Left ventricle myocardium inferior (tissue), 1 donor: ENCODE measurements at regions not wholly inside any gene's neighbourhood (a gene's known extent, or its start where the extent isn't known, plus 50 kb on each side); places are given as distances from the start of the nearest gene placed in this dataset.

ENCODE experiments used
- DNase-seq: peaks from one replicate; pipeline ENCODE4 v3.0.0-alpha.2; 2020
- H3K27ac ChIP-seq: fragments of 200-600 bp; replicated peaks from 2 replicates; pipeline ENCODE4 v1.8.0; 2021
- H3K27me3 ChIP-seq: fragments of 200-600 bp; 2 replicates; pipeline ENCODE4 v1.8.0; 2021; ENCODE audit warnings: low read depth
- H3K36me3 ChIP-seq: fragments of 200-600 bp; 2 replicates; pipeline ENCODE4 v1.8.0; 2021
- H3K4me1 ChIP-seq: fragments of 200-600 bp; 2 replicates; pipeline ENCODE4 v1.8.0; 2021
- H3K4me3 ChIP-seq: fragments of 200-600 bp; 2 replicates; pipeline ENCODE4 v1.8.0; 2021; ENCODE audit warnings: mild to moderate bottlenecking, moderate library complexity
- H3K9me3 ChIP-seq: fragments of 200-600 bp; replicated peaks from 2 replicates; pipeline ENCODE4 v1.8.0; 2021
- intact Hi-C: fragments of 100-400 bp; cut with micrococcal nuclease; formaldehyde crosslinking; loops from one replicate; pipeline ENCODE4 v1.11.0; 2022
- TF ChIP-seq, protein P1 (sequence below): fragments of 200-600 bp; IDR thresholded peaks from 2 replicates; pipeline ENCODE4 v1.8.0; 2021; ENCODE audit warnings: antibody characterized with exemption, mild to moderate bottlenecking, borderline replicate concordance
- donor health status: DM: no; HTN: yes; CAD: no; lungs with severe emphysema.

- H3K4me1 ChIP-seq: peaks cover 7% of the 10 kb centered on the region
- intact Hi-C loops: no loop called here
- H3K4me3 ChIP-seq: no peak overlapping the region
- no peak for DNase-seq
- TF ChIP-seq, protein P1, sequence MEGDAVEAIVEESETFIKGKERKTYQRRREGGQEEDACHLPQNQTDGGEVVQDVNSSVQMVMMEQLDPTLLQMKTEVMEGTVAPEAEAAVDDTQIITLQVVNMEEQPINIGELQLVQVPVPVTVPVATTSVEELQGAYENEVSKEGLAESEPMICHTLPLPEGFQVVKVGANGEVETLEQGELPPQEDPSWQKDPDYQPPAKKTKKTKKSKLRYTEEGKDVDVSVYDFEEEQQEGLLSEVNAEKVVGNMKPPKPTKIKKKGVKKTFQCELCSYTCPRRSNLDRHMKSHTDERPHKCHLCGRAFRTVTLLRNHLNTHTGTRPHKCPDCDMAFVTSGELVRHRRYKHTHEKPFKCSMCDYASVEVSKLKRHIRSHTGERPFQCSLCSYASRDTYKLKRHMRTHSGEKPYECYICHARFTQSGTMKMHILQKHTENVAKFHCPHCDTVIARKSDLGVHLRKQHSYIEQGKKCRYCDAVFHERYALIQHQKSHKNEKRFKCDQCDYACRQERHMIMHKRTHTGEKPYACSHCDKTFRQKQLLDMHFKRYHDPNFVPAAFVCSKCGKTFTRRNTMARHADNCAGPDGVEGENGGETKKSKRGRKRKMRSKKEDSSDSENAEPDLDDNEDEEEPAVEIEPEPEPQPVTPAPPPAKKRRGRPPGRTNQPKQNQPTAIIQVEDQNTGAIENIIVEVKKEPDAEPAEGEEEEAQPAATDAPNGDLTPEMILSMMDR: no peak
- H3K9me3 ChIP-seq: no peaks in the 10 kb centered on the region
- H3K27ac ChIP-seq: no peak overlapping the region
- H3K27me3 ChIP-seq: no peaks in the 10 kb centered on the region
- H3K36me3 ChIP-seq: no peaks in the 10 kb centered on the region
Observed at GRCh38 chr6:167049275-167049674, 50.1 kb downstream of the CEP43 start.

DNA sequence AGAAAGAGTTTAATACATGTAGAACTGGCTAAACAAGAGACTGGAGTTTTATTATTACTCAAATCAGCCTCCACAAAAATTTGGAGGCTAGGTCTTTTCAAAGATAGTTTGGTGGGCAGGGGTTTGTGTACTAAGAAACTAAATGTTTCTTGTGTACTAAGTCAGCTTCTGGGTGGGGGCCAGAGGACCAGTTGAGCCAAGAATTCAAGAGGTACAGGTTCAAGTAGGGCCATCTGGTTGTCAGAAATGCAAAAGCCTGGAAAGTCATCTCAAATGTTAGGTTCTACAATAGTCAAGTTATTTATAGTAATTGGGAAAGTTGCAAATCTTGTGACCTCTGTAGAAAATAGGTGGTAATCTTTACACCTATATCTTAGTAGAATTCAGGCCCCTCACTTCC lies 51.7 kb downstream of the CEP43 start:
- Histone ChIP-seq H3K4me1 (peaks cover 7% of the 10 kb centered on the region), H3K36me3 (no peaks in the 10 kb centered on the region), H3K9me3 (no peaks in the 10 kb centered on the region), H3K27me3 (no peaks in the 10 kb centered on the region), H3K4me3 (no peak overlapping the region), H3K27ac (no peak overlapping the region)
- intact Hi-C loops: no loop called here
- DNase-seq: peak; percentile 26
- TF ChIP-seq, protein P1: no peak

DNA sequence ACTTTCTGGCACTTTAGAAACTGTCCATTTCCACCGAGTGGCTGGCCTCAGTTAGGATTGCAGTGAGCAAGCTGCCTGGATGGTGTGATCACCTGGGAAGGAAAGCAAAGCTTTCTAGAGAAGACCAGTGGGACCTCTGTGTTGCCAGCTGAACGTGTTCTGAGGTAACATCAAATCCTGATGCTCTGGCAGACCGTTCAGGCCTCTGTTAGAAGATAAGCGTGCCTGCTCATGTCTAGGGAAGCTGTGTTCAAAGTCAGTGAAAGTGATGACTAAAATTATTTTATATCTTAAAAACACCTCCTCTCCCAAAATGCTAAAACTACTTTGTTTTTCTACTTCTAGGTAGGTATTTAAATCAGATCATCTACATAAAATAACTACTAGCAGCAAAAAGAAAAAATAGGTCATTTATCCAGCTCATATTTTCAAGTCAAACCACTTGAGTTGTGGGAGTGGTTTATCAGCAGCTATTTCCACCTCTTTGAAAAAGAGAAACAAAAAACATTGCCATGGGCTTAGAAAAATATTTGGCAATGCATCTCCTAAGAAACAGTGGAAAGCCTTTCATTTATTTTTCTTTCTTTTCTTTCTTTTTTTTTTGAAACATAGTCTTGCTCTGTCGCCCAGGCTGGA lies 54.8 kb downstream of the CEP43 start:
- no peaks in the 10 kb centered on the region for H3K27me3 ChIP-seq
- intact Hi-C loops: no loop called here
- no peak overlapping the region for H3K27ac ChIP-seq
- H3K4me3 ChIP-seq: no peak overlapping the region
- no peak for DNase-seq
- TF ChIP-seq, protein P1: no peak
- no peaks in the 10 kb centered on the region for H3K9me3 ChIP-seq
- peaks cover 7% of the 10 kb centered on the region for H3K4me1 ChIP-seq
- H3K36me3 ChIP-seq: no peaks in the 10 kb centered on the region

DNA sequence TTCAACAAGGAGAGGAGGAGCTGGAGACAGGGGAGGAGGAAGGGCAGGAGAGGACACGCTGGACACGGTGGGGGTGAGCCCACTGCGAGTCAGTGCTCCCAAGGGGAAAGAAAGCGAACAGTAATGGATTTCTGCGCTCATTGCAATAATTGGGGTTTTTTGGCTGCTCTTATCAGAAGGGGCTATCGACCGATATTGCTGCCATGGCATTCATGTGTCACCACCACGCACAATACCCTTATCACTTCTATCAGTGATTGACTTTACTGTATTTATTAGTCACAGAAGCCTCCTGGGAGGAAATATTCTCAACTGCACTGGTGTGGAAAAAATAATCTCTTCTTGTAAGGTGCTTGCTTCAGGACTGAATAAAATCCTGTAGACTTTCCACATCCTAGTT lies 55.8 kb downstream of the CEP43 start:
- Histone ChIP-seq H3K9me3 (no peaks in the 10 kb centered on the region), H3K27me3 (no peaks in the 10 kb centered on the region), H3K4me1 (peaks cover 7% of the 10 kb centered on the region), H3K36me3 (no peaks in the 10 kb centered on the region), H3K4me3 (no peak overlapping the region), H3K27ac (no peak overlapping the region)
- no peak for DNase-seq
- intact Hi-C loops: no loop called here
- TF ChIP-seq, protein P1: no peak

DNA sequence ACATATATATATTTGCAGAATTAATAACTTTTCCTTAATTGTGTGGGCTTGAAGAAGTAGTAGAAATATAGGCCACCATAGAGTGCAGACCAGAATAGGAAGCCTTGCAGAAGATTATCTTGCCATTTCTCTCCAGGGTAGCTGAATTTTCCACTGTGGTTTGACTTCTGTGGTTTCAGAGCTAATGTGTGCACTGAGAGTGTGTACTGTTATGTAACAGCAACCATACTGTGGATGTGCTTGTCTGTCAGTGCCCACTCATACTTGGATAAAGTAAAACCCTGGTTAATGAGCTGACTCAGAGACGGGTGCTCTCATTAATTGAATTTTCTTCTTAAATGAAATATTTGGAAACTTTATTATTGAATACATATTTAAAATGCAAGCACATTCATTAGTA lies 57.2 kb downstream of the CEP43 start:
- Histone ChIP-seq H3K36me3 (no peaks in the 10 kb centered on the region), H3K27ac (no peak overlapping the region), H3K4me3 (no peak overlapping the region), H3K9me3 (no peaks in the 10 kb centered on the region), H3K4me1 (peaks cover 7% of the 10 kb centered on the region), H3K27me3 (no peaks in the 10 kb centered on the region)
- DNase-seq: no peak
- TF ChIP-seq, protein P1: no peak
- intact Hi-C loops: no loop called here
